ENCODE measurements at regions not wholly inside any gene's neighbourhood (a gene's known extent, or its start where the extent isn't known, plus 50 kb on each side); places are given as distances from the start of the nearest gene placed in this dataset.

GRCh38 chr13:83211301-83211700 lies 671.0 kb downstream of the SLITRK1 start:
- TF ChIP-seq, protein P1, sequence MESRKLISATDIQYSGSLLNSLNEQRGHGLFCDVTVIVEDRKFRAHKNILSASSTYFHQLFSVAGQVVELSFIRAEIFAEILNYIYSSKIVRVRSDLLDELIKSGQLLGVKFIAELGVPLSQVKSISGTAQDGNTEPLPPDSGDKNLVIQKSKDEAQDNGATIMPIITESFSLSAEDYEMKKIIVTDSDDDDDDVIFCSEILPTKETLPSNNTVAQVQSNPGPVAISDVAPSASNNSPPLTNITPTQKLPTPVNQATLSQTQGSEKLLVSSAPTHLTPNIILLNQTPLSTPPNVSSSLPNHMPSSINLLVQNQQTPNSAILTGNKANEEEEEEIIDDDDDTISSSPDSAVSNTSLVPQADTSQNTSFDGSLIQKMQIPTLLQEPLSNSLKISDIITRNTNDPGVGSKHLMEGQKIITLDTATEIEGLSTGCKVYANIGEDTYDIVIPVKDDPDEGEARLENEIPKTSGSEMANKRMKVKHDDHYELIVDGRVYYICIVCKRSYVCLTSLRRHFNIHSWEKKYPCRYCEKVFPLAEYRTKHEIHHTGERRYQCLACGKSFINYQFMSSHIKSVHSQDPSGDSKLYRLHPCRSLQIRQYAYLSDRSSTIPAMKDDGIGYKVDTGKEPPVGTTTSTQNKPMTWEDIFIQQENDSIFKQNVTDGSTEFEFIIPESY (IDR thresholded peaks at IDR 0.05): no peak
- TF ChIP-seq ZNF274 (IDR thresholded peaks at IDR 0.05; ENCODE audit: insufficient read depth, insufficient read length): no peak
- TF ChIP-seq, protein P2, sequence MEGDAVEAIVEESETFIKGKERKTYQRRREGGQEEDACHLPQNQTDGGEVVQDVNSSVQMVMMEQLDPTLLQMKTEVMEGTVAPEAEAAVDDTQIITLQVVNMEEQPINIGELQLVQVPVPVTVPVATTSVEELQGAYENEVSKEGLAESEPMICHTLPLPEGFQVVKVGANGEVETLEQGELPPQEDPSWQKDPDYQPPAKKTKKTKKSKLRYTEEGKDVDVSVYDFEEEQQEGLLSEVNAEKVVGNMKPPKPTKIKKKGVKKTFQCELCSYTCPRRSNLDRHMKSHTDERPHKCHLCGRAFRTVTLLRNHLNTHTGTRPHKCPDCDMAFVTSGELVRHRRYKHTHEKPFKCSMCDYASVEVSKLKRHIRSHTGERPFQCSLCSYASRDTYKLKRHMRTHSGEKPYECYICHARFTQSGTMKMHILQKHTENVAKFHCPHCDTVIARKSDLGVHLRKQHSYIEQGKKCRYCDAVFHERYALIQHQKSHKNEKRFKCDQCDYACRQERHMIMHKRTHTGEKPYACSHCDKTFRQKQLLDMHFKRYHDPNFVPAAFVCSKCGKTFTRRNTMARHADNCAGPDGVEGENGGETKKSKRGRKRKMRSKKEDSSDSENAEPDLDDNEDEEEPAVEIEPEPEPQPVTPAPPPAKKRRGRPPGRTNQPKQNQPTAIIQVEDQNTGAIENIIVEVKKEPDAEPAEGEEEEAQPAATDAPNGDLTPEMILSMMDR (IDR thresholded peaks at IDR 0.05 in 2 of 3, conservative IDR thresholded peaks at IDR 0.05 in 1 of 3; ENCODE audit: control insufficient read depth in 2 of 3, extremely low read depth in 1 of 3, insufficient read depth in 1 of 3, low read depth in 3 of 3, low read length in 3 of 3): no peak
- no peak for TF ChIP-seq POLR2AphosphoS5 (IDR thresholded peaks at IDR 0.05; ENCODE audit: low read length)

Measured in GM12878 (cell line).